LNCAP (cell line): ENCODE measurements at regions not wholly inside any gene's neighbourhood (a gene's known extent, or its start where the extent isn't known, plus 50 kb on each side); places are given as distances from the start of the nearest gene placed in this dataset.

Experiments
- TF ChIP-seq, protein P1 (sequence below): fragments of 450-650 bp; IDR thresholded peaks from 2 replicates; pipeline ENCODE4 v1.5.1; 2017; ENCODE audit warnings: mild to moderate bottlenecking

DNA sequence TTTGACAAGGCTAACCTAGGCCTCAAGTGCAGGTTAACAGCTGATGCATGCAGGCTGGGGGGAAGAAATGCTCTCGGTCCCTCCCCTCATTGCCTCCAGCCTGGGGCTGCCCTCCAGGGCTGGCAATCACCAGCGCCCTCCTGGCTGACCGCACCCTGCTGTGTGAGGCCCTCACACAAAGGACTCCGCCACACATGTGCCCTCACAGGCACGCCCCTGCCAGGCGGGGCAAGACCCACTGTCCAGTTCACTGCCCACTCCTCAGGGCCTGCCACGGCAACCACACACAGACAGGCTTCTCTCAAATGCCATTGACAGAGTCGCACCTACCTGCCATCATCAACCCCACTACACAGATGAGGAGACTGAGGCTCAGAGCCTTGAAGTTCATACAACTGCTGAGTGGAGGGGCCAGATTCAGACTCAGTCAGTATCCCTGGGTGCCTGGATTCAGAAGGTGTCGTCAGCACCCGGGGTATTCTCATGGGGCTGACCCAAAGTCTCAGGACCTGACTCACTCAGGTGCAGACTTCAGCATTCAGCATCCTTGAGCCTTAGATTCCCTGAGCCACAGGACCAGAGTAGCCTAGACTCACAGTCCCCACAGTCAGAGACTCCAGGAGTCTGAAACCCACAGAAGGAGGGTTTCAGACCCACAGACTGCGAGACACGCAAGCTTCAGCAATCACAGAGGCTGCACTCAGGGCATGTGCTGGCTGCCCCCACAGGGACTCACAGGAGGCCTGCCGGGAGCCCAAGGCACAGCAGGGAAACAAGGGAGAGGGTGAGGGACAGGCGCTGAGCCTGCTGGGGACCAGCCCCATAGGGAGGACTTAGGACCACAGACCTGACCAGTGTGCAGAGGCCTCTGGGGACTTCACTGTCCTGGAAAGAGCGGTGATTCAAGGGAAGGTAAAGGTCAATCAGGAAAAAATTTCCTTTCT, 458.0 kb downstream of the MATN1 start:
- TF ChIP-seq, protein P1, sequence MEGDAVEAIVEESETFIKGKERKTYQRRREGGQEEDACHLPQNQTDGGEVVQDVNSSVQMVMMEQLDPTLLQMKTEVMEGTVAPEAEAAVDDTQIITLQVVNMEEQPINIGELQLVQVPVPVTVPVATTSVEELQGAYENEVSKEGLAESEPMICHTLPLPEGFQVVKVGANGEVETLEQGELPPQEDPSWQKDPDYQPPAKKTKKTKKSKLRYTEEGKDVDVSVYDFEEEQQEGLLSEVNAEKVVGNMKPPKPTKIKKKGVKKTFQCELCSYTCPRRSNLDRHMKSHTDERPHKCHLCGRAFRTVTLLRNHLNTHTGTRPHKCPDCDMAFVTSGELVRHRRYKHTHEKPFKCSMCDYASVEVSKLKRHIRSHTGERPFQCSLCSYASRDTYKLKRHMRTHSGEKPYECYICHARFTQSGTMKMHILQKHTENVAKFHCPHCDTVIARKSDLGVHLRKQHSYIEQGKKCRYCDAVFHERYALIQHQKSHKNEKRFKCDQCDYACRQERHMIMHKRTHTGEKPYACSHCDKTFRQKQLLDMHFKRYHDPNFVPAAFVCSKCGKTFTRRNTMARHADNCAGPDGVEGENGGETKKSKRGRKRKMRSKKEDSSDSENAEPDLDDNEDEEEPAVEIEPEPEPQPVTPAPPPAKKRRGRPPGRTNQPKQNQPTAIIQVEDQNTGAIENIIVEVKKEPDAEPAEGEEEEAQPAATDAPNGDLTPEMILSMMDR = no peak

DNA sequence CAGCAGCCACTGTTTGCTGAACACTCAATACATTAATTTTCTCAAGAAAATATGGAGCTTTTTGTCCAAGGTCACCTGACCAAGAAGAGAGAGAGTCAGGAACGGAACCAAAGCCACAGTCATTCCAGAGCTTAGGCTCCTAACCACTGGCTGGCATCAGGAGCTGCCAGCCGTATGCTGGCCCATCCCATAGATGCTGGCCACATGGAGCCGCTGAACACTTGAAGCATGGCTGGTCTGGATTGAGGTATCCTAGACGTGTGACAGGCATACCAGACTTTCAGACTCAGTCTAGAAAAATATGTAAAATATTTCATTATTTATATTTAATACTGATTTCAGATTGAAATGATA, 458.7 kb downstream of the MATN1 start:
- TF ChIP-seq, protein P1 = no peak

DNA sequence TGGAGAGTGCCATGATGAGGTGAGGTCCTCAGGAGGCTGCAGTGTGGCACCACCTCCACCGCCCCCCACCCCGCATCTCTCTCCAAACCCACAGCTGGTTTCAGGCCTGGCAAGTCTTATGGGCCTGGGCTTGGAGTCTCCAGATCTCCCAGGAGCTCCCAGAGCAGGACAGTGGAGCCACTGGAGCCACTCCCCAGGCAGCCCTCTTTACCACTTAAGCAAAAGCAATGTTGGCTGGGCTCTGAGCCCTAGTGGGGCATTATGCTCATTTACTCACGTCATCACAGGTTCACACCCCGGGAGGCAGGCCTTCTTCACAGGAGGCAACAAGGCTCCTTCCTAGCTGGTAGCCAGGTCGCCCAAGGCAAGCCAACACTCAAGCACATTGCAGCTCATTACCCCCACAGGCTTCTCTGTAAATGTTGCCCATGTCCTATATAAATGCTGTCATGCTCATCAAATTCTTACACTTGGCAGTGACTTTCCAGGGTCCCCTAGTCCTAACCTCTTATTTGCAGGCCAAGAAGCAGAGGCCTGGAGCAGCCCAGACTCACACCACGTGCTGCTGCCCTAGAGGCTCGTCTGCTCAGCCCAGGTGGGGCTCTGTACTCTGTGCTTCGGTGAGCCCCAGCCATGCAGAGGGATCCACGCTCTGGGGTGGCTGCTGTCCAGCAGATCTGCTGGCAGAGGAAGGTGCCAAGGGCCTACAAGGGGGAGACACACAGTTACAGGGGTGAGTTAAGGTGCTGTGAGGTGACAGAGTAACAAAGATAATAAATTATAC, 459.3 kb downstream of the MATN1 start:
- TF ChIP-seq, protein P1 = no peak

DNA sequence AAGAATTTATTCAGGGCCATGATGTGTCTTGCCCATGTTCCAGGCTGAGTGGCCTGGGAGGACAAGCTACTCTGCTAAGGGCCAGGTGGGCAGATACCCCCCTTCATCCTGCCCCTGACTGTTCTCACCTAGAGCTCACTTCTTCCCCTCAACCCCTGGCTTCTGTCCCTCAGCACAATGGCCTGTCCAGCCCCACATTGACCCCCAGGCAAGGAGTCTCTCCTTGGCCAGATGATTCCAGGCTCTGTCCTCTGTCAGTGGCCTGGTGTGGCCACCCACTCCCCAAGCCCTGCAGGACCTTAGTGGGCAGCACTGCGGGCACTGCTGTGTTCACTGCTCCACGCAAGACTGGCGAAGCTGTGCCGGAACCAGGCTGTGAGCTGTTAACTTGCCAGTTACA, 460.0 kb downstream of the MATN1 start:
- TF ChIP-seq, protein P1 = no peak

DNA sequence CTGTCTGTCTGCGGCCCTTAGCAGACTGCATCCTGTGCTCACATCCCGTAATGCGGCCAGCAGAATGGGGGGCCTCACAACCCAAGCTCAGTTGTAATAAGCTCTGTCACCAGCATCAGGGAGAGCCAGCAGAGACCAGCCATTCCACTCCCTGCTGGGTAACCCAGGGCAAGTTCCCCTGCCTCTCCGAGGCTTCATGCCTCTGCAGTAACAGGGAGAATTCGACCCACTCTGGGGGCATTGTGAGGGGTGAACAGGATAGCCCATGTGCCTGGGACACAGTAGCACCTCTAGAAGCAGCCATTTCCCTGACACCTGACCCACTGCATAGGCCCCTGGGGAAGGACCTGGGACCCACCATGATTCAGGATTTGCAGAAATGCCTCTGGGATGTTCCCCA, 461.2 kb downstream of the MATN1 start:
- TF ChIP-seq, protein P1 = no peak

DNA sequence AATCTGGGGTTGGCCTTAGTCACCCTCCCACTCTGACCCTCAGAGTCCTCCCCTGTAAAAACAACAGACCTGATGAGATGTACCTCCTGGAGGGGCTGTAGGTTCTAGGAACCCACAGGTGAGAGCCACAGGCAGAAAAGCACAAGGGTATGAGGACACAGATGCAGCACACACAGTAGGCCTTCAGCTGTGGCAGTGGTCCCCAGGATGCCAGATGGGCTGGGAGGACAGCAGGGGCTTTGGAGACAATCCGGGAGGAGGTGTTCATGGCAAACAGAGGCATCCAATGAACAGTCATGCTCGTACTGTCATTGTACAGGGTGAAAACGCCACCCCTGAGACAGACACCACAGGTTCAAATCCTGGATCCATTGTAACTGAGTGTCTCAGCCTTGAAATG, 463.1 kb downstream of the MATN1 start:
- TF ChIP-seq, protein P1 = no peak

DNA sequence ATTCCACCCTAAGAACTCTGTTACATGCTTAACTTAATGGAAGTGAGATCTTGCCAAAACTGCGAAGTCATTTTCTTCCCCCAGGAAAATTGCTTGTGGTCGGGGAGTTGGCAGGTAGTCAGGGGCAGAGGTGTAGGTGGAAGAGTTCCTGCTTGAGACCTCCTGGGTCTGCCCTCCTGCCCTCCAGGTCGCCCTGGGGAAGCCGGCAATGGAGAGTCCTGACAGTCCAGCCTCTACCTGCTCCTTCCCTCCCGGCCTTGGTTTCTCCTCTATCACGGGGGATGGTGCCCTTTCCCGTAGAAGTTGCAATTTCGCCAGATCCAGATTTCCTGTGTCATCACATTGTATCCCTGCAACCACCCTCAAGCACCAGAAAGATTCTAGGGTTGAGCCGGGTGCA, 463.8 kb downstream of the MATN1 start:
- TF ChIP-seq, protein P1 = no peak
